G401 (cell line): ENCODE measurements at regions not wholly inside any gene's neighbourhood (a gene's known extent, or its start where the extent isn't known, plus 50 kb on each side); places are given as distances from the start of the nearest gene placed in this dataset.

Experiments used
- DNase-seq: peaks from one replicate; pipeline ENCODE4 v3.0.0-alpha.2; 2015; ENCODE audit warnings: low spot score
- in situ Hi-C: cut with HindIII; loops from 2 replicates; pipeline ENCODE4 v1.10.0; 2016; ENCODE audit warnings: low sequenced_read_pairs, mixed read lengths

DNA sequence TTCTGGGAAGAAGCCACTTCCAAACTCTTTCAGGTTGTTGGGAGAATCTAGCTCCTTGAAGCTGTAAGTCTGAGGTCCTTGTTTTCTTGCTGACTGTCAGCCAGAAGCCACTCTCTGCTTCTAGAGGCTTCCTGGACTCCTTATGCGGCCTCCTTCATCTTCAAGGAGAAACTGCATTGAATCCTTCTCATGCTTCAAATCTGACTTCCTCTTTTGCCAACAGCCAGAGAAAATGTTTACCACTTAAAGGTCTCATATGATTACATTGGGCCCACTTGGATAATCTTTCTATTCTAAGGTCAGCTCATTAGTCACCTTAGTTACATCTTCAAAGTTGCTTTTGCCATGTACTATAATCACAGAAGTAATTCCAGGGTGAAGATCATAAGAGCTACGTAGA lies 327.0 kb downstream of the HNRNPD start:
- in situ Hi-C loops, result no loop called here
- no peak for DNase-seq

DNA sequence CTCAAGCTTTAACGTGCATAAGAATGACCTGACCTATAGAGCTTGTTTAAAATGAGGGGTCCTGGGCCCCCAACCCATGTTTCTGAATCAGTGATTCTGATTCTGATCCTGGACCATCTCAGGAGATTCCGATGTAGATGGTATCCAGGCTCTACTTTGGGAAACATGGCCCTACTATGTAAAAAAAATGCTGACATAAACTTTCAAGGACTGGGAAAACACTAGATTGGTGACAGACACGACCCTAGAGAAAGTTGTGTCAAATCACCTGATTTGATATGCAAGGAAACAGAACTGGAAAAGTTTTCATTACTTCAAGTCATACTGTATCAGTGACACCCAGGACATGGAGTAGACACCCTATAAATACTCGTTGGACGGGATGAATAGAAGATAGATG lies 328.5 kb downstream of the HNRNPD start:
- no peak for DNase-seq
- in situ Hi-C loops, result no loop called here

DNA sequence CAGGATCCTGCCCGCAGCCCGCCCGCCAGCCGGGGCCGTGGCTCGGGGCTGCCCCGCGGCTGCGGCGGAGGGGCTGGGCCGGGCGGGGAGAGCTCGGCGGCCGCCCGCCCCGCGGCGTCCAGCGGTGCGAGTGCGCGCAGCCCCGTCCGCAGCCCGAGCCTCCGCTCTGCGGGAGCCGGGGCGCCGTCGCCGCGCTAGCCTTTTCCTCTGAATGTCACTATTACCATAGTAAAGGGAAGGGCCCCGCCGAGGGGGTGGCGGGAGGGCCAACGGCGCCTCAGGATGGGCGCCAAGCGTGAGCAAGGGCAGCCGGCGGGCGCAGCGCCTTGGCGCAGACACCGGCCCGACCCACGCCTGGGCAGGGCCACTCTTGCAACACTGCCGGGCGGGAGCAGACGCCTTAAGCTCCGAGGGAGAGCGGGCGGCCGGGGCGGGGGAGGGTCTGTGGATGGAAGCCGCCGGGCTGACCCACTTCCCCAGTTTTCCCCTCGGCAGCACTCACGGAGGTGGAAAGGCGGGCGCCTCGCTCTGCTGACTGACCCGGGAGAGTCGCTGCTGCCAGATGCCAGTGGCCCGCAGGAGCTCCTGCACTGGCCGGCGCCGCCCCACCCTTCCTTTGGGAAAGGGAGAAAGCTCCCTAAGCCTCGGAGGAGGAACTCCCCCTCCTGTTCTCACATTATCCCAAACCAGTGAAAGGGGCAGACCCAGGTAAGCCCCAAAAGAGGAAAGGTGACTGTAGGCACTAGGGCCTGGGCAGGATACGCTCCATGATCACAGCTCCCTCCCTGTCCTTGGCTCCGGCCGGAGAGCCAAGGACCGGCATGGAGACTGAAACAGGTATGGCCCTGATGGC lies 329.4 kb downstream of the HNRNPD start:
- DNase-seq, result peak; percentile 56
- in situ Hi-C loops, result no loop called here

DNA sequence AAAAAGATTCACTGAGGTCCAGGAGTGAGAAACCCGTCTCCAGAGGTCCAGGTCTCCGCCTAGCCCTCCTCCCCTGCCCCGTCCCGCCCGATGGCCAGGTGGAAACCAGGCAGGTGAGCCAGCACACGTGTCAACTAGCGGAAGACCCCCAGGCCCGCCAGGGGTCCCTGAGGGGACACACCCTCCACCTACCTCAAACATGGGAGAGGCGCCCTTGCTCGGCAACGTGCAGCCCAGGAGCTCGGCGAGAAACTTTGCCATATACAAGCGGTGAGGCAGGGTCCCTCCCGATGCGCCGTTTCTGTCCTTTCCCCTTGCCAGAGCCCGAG lies 330.0 kb downstream of the HNRNPD start:
- DNase-seq, result no peak
- in situ Hi-C loops, result no loop called here

DNA sequence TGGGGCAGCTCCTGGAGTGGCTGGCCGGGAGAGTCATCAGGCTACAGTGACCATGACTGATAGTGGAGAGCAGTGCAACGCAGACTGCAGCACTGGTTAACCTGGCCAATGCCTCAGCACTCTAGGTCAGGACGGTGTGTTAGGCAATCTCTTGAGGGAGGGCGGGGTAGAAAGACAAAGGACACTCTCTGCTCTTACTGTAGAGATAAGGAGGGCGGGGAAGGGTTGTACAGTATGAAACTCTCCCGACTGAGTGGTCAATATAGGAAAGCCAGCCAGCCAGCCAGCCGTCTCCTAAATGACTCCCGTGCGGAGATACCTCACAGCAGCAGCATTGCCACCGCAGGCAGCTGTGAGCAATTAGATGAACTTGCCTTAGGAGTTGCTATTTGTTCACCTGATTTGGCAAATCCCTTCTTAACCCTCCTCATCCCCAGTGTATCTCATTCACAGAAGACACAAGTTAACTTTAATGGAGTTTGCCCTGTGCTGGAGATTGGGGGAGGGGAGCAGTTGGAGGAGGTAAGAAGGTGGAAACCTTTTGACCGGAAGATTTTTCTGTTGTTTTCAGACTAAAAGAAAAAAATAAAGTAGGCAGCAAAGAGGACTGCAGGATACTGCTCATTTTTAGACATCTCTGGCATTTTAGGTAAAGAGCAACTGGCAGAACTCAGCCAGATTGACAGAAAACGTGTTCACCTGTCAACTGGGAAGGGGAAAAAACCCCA lies 330.5 kb downstream of the HNRNPD start:
- in situ Hi-C loops, result no loop called here
- DNase-seq, result peak; percentile 13

DNA sequence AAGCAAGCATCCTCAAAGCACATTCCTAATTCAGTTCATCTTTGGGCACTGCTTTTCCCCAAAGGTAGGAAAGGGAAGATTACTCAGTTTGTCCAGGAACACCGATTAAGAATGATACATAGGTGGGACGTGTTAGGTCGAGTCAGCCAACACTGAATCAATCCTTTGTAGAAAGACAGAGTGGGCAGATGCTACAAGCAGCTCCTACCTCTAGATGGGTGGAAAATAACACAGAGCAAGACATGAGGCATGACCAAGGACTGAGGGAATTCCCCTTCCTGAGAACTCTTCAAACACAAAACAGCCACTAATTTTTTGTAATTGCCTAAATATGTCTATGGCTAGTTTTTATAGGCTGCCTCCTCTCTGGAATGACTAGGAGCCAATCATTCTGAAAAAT lies 331.7 kb downstream of the HNRNPD start:
- in situ Hi-C loops, result no loop called here
- peak; percentile 10 for DNase-seq

DNA sequence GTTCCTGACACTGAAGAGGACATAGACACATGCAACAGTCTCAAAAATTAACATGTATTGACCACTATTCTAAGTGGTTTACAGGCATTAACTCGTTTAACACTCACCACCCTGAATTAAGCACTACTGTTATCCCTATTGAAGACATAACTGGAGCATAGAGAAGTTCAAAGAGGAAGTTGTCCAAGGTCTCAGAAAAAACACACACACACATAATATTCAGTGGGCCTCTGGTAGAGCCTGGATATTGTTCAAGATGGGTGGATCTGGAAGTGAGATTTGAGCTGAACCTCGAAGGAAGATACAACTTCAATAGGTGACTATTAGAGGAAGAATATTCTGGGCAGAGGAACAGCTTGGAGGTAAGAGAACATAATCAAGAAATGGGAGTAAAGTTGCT lies 334.9 kb downstream of the HNRNPD start:
- DNase-seq, result no peak
- in situ Hi-C loops, result no loop called here

DNA sequence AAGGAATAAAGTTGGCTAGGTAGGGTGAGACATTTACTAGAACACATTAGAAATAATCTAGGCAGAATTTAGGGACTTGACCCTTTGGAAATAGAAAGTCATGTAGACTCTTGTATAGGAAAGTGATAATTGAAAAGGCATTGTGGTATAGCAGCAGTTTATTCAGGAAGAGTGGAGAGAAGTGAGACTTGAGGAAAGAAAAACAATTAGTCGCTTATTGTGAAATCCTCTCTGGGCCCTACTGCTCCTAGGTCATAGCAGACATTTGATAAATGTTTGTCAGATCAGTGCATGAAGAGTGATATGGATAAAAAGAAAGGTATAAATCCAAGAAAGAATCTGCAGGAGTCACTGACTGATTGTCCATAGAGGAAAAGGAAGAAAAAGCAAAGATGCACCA lies 337.6 kb downstream of the HNRNPD start:
- no peak for DNase-seq
- in situ Hi-C loops, result no loop called here

DNA sequence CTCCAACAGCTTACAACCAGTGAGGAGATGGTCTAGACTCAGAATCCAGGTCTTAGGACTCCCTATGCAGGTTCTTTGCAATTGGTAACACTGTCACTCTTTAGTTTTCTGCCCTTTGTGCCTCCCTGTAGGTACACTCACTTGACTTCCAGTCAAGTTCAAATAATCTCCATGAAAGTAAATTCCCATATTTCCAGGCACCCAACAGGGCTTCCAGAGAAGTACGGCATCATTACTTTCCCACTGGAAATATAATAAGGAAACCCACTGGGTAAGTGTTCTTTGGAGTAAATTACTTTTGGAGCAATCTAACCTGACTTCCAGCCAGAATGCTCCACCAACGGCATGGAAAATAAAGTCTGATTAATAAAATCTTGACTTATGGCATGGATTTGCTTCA lies 338.9 kb downstream of the HNRNPD start:
- no peak for DNase-seq
- in situ Hi-C loops, result no loop called here

DNA sequence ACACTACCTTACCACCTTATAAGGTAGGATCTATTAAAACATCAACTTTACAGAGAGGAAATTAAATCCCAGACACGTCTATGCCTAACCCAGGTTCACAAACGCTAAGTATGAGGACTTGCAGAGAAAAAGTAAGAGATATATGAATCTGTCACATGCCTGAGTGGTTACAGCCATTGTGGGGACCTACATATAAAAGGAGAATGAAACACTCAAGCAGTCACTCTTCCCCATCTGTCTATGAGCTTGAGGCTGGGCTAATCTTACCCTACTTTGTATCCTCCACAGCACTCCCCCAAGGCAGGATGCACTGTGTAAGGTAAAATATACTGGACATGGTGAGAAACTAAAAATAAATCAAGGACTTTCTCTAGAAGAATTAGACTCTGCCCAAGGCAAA lies 339.9 kb downstream of the HNRNPD start:
- in situ Hi-C loops, result no loop called here

DNA sequence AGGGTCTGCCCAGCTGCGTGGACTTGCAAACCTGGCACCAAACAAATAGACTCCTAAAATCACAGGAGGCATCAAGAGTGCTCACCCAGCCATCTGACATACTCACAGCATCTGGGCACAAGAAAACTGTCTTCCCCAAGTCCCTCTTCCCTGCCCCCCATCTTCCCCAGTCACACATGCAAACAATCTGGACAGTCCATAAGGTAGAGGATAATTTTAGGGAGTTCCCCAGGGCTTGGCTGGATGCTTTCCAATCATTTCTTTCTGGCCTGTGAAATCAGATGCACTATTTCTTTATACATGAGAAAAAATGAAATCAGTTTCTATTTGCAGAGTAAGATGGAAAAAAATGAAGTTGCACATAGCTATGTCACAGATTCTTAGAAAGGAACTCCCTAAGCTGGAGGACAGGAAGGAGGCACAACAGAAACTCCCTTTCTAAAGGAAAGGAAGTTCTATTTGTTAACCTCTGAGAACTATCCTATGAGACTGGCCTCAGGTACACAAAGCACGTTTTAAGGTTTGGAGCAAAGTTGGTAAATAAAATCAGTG lies 342.3 kb downstream of the HNRNPD start:
- in situ Hi-C loops, result no loop called here

More for the DNA sequence above, 339.9 kb downstream of the HNRNPD start:
- no peak for DNase-seq

DNA sequence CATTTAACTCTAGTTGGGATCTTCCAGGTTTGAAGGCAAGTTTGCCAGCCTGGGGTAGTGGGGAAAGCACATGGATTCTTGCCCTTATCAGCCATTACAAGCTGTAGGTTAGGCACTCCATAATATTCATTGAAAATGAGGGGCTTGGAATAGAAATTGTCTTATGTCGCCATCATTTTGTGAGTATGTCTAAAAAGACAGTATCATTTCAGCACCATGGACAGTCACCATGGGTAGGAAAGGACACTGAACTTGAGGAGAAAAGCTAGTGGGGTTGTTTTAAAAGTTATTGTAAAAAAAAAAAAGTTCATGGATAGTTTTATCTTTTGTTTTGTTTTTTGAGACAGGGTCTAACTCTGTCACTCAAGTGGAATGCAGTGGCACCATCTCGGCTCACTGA lies 356.1 kb downstream of the HNRNPD start:
- in situ Hi-C loops, result no loop called here
- DNase-seq, result no peak

More for the DNA sequence above, 342.3 kb downstream of the HNRNPD start:
- DNase-seq, result peak; percentile 81

DNA sequence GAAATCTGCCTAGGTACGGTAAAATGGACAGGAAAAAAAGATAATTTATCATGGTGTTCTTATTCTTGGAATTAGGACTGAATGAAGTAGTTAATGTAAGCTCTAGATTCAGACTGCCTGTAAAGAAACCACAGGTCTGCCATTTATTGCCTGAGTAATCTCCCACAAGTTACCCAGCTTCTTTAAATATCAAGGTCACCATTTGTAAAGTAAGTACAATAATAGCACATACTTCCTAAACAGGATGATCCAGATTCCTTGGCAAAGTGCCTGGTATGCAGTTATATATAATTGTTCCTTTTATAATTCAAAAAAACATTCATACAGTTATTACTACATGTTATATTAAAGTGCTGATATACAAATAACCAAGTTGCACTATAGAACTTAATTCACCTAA lies 368.6 kb downstream of the HNRNPD start:
- in situ Hi-C loops, result no loop called here
- no peak for DNase-seq

DNA sequence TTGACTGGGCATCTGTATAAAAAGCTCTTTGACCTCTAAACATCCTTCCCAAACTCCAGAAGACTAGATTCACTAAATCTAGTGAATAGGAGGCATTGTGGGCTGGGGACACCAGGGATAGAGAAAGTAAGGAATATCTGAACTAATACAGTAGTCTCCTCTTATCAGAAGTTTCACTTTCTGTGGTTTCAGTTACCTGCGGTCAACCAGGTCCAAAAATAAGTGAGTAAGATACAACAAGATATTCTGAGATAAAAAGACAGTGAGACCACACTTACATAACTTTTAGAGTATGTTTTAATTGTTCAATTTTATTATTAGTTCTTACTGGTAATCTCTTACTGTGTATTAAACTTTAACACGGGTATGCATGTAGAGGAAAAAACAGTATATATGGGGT lies 376.5 kb downstream of the HNRNPD start:
- in situ Hi-C loops, result no loop called here

DNA sequence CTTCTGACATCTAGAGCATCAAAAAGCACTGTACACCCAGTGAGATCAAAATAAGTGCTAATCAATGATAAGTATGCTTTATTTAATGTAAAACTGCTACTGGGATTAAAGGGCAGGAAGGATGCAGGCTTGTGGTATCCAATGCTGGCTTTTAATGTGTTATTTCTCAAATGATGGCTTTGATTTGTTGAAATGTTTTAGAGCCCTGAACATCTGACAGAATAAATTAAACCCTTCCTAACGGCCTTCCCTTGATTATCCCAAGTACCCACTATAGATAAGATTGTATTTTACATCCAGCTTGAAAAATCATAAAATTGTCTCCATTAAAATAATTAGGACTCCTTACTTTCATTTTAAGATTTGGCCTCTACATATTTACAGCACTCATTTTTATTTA lies 382.9 kb downstream of the HNRNPD start:
- no peak for DNase-seq
- in situ Hi-C loops, result no loop called here

More for the DNA sequence above, 376.5 kb downstream of the HNRNPD start:
- no peak for DNase-seq

DNA sequence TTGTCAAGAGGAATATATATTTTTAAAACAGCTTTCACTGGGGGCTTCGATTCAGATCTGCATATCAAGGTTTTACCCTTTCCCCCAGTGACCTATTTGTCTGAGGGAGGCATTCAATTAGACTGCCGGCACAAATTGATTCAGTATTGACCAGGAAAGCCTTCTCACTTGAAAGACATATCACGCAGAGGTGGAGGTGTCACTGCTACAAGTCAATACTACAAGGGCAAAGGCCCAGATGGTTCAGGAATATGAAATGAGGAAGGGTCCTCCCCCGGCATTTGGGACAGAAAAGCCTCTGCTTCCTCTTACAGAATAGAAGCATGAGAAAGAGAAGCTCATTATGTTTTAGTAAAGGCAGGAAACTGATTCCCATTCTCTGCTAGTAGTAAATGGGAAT lies 383.6 kb downstream of the HNRNPD start:
- in situ Hi-C loops, result no loop called here
- no peak for DNase-seq

DNA sequence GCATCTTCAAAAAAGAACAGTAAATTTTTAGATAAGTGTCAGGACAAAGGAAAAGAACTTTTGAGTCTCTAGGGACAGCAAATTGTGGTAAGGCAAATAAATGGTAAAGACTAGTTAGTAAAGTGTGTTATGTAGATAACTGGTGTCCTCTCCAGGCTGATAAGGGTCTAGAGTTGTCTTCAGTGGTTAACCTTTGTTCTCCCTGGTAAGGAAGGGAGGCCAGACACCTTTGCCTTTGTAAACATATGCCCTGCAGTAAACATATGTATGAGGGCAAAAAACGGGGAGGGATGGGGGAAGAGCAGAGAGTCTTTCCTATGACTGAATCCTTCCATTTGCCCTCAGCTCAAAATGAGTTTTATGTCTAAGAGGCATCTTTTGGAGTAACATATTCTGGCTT lies 384.6 kb downstream of the HNRNPD start:
- no peak for DNase-seq
- in situ Hi-C loops, result no loop called here

DNA sequence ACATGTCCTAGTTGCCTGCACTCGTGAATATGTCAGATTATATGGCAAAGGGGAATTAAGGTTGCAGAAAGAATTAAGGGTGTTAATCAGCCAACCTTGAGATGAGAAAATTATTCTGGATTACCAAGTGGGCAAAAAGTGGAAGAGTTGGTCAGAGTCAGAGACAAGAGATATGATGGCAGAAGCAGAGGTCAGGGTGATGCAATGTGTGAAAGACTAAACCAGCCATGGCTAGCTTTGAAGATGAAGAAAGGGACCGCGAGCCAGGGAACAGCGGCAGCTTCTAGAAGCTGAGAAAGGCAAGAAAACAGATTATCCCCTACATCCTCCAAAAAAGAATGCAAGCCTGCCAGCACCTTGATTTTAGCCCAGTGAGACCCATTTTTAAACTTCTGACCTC lies 385.6 kb downstream of the HNRNPD start:
- DNase-seq, result no peak
- in situ Hi-C loops, result no loop called here

DNA sequence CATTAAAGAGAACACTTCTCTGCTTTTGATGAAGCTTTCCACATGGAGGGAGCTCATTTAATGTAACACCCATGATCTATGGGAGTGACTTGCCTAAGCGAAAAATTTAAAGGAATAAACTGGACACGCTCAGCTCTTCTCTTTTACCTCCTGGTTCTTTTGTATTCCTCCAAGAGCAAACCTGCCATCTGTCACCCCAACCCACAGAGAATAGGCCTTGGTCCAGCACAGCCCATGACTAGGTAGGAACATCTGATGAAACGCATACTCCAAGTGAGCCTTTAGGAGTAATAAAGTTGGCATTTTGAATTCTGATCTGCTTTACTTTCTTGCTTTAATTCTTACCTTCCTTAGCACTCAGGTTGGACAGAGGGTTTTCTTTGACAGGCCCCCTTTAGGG lies 389.0 kb downstream of the HNRNPD start:
- peak; percentile 78 for DNase-seq
- in situ Hi-C loops, result no loop called here

DNA sequence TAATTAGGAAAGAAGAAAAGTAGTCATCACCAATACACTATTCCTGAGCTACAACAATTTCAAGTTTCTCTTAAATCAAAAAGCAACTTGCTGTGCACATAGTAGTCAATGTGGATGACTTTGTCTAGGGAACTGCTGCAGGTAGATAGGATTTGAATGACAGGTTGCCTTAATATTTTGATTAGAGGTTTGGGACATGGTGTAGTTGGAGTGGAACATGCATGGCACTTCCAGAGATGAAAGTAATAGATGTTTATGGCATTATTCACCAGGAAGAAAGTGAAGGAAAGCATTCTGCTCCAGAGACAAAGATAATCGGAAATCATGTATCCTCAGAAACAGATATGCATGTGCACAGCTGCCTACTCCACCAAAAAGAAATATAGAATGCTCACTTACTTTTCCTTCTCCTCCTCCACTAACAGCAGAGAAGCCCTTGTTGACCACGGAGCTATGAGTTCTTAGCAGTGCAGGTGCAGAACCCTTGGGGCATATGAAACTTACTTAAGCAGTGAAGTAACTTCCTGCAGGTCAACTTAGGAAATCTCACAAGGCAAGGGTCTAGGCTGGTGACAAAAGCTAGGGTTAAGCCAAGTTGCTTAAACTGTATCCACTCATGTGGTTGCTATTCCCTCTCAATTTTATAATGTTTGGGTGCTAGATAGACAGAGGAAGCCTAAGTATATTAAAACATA lies 390.8 kb downstream of the HNRNPD start:
- in situ Hi-C loops, result no loop called here
- DNase-seq, result no peak
